GM20000 (cell line): ENCODE measurements at regions not wholly inside any gene's neighbourhood (a gene's known extent, or its start where the extent isn't known, plus 50 kb on each side); places are given as distances from the start of the nearest gene placed in this dataset.

Source experiments
- DNase-seq: peaks from one replicate; pipeline ENCODE4 v3.0.0; 2012; ENCODE audit warnings: low spot score
- CTCF ChIP-seq: IDR thresholded peaks from 2 replicates; pipeline ENCODE4 v1.5.1; 2012; ENCODE audit warnings: mild to moderate bottlenecking, control low read depth; ENCODE audit errors: extremely low read depth, missing control alignments

- TF ChIP-seq CTCF = no peak
- DNase-seq = no peak
Observed at GRCh38 chr3:112736386-112736785, 95.4 kb upstream of the CCDC80 start.

GRCh38 chr3:112735926-112736325 is 95.0 kb upstream of the CCDC80 start:
- TF ChIP-seq CTCF = no peak
- no peak for DNase-seq

GRCh38 chr3:112734736-112735350 is 93.9 kb upstream of the CCDC80 start:
- peak; percentile 55 for DNase-seq
- TF ChIP-seq CTCF = peak; percentile 57

- no peak for TF ChIP-seq CTCF
Observed at GRCh38 chr3:112734171-112734570, 93.2 kb upstream of the CCDC80 start.

GRCh38 chr3:112730210-112730609 is 89.3 kb upstream of the CCDC80 start:
- no peak for TF ChIP-seq CTCF
- no peak for DNase-seq

More at GRCh38 chr3:112734171-112734570, 93.2 kb upstream of the CCDC80 start:
- no peak for DNase-seq

- TF ChIP-seq CTCF = no peak
- no peak for DNase-seq
Observed at GRCh38 chr3:112721231-112721630, 80.3 kb upstream of the CCDC80 start.

GRCh38 chr3:112718967-112719366 is 78.0 kb upstream of the CCDC80 start:
- no peak for TF ChIP-seq CTCF
- DNase-seq = no peak
